GM21423 (cell line): ENCODE measurements at regions not wholly inside any gene's neighbourhood (a gene's known extent, or its start where the extent isn't known, plus 50 kb on each side); places are given as distances from the start of the nearest gene placed in this dataset.
A peak's percentile ranks its signal among the peaks of the same experiment; 100 is the strongest.

Source experiments
- ATAC-seq: cut with Tn5 transposase; IDR thresholded peaks from one replicate; pipeline ENCODE4 v1.9.1; 2021; ENCODE audit warnings: mild to moderate bottlenecking, moderate library complexity; ENCODE audit not compliant: unreplicated experiment

DNA sequence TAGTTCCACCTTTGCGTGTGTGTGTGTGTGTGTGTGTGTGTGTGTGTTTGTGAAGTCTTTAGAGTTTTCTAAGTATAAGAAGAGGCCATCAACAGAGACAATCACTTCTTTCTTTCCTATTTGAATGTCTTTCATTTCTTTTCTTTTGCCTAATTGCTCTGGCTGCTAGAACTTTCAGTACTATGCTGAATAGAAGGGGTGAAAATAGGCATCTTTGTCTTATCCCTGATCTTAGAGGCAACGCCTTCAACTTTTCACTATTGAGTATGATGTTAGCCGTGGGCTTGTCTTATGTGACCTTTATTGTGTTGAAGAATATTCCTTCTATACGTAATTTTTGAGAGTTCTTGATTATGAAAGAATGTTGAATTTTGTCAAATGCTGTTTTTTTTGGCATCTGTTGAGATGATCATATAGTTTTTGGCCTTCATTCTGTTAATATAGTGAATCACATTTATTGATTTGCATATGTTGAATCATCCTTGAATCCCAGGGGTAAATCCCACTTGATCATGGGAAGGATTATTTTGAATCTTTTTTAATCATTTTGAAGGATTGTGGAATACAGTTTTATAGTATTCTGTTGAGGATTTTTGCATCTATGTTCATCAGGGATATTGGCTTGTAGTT, 134.8 kb upstream of the CD180 start:
- no peak for ATAC-seq

DNA sequence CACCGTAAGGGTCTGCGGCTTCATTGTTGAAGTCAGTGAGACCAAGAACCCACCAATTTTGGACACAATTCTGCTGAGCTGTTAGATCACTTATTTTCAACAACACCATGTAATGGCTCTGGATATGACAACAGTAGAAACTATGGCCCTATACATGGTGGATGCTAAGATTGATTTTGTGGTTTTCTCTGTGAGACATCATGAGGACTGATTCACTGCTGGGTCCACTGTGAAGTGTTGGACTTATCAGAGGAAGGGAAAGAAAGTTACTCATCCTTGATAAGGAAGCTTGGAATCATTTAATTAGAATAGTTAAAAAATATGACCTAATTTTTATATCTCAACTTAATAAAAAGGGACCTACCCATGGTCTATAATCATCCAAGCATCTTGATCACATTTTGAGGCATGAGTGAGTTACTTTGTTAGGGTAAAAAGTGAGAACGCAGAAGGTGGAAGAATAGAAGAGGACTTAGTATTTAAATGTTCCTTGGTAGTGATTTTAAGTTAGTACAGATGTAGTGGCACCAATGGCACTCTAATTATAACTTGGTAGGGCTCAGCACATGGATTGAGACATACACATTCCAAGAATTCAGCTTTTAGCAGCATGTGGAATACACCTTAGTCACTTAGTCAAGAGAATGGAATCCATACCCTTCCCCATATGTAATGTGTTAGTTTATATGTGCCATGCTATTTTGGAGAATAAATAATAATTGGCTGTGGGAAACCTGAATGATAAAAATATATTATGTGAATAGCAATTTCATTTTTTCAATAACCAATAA, 123.5 kb upstream of the CD180 start:
- no peak for ATAC-seq

DNA sequence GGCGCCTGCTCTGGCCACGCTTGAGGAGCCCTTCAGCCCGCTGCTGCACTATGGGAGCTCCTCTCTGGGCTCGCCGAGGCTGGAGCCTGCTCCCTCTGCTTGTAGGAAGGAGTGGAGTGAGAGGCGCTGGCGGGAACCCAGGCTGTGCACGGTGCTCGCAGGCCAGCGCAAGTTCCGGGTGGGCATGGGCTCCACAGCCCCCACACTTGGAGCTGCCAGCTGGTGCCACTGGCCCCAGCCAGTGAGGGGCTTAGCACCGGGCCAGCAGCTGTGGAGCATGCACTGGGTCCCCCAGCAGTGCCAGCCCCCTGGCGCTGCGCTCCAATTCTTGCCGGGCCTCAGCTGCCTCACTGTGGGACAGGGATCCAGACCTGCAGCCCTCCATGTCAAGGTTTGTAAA, 122.1 kb upstream of the CD180 start:
- no peak for ATAC-seq

DNA sequence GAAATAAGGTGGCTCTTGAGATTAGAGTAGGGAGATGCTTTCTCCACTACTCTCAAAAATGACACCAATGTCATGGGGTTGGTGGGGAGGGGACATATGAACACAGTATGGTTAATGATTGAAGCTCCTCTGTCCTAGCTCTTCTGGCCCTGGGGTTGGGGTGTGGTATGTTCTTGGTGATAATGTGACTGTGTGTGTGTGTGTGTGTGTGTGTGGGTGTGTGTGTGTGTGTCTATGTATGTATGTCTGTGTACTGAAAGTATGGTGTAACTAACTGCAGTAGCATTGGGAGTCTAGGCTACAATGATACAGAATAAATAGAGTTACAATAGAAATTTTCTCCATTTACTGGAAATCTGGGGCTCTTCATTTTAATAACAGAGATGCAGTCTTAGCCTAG, 121.0 kb upstream of the CD180 start:
- no peak for ATAC-seq

DNA sequence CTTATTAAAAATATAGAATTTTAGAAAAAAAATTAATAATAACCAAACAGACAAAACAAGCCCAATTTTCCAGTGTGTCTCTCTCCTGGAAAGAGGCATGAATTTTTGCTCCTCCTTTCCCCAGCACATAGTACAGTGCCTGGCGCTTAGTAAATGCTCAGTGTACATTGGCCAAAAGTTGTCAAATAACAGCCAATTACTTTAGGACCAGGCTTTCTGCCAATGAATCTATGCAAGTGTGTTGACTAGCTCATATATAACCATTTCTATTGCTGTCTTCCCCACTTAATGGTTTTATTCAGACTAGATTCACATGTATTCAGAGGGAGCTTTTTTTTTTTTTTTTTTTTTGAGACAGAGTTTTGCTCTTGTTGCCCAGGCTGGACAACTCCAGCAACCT, 120.1 kb upstream of the CD180 start:
- no peak for ATAC-seq

DNA sequence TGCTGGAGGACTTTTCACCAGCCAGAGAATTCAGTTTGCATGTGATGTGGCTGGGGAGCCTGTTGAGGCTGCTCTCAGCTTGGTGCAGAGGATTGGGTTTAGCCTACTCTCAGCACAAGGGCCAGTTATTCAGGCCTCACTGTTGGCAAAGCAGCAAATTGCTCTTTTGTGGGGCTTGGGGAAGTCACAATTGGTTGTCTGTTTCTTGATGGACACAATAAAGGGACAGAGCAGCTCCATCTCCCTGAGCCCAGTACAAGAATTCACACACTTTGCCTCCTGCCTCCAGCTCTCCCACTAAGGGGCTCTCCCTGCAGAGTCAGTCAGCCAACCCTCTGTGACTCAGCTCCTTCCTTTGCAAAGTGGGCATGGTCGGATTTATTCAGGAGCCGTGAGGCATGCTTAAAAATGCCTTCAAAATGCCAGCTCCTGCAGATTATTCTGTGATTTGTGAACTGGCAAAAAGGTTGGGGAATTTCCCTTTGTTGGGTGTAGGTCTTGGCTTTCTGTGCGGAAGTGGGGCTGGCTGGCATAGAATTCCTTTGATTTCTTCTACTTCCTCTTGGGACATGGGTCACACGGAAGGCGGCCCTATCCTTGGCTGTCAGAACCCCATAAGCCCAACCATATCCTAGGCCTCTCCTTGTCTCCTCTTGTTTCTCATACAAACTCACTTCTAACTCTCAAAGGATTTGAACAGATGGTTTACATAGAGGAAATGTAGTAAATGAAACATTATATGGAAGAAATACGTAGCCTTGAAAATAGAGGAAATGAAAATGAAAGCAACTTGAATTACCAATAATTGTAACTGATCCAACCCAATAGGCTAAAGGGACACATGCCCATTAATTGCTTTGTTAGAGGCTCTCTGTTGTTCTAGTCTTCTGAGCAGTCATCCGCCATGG, 118.7 kb upstream of the CD180 start:
- peak; percentile 62 for ATAC-seq

DNA sequence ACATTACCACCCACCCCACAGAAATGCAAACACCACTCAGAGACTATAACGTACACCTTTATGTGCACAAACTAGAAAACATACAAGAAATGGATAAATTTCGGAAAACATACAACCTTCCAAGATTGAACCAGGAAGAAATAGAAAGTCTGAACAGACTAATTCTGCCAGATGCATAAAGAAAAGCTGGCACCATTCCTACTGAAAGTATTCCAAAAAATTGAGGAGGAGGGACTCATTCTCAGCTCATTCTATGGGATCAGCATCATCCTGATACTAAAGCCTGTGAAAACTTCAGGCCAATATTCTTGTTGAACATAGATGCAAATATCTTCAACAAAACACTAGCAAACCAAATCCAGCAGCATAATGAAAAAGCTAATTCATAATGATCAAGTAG, 115.1 kb upstream of the CD180 start:
- no peak for ATAC-seq

DNA sequence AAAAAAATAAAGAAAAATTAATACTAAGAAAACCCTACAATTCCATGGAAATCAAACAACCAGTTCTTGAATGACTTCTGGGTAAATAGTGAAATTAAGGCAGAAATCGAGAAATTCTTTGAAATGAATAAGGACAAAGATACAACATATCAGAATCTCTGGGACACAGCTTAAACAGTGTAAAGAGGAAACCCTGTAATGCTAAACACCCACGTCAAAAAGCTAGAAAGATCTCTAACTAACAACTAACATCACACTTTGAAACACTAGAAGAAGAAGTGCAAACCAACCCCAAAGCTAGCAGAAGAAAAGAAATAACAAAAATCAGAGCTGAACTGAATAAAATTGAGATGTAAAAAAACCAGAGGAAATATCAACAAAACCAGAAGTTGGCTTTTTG, 114.6 kb upstream of the CD180 start:
- no peak for ATAC-seq

DNA sequence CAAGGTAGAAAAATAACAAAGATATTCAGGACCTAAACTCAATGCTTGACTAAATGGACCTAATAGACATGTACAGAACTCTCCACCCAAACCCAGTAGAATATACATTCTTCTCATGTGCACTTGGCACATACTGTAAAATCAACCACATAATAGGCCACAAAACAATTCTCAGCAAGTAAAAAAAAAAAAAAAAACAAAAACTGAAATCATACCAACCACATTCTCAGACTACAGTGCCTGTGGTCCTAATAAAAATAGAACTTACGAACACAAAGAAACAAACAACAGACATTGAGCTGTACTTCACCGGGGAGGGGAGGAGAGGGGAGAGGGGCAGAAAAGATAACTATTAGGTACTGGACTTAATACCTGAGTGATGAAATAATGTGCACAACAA, 114.1 kb upstream of the CD180 start:
- no peak for ATAC-seq

DNA sequence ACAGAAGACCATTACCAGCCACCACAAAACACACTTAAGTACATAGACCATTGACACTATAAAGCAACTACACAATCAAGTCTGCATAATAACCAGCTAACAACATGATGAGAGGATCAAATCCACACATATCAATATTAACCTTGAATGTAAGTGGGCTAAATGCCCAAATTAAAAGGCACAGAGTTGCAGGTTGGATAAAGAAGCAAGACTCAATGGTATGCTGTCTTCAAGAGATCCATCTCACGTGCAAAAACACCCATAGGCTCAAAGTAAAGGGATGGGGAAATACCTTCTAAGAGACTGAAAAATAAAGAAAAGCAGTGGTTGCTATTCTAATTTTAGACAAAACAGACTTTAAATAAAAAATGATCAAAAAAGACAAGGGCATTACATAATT, 113.6 kb upstream of the CD180 start:
- no peak for ATAC-seq

DNA sequence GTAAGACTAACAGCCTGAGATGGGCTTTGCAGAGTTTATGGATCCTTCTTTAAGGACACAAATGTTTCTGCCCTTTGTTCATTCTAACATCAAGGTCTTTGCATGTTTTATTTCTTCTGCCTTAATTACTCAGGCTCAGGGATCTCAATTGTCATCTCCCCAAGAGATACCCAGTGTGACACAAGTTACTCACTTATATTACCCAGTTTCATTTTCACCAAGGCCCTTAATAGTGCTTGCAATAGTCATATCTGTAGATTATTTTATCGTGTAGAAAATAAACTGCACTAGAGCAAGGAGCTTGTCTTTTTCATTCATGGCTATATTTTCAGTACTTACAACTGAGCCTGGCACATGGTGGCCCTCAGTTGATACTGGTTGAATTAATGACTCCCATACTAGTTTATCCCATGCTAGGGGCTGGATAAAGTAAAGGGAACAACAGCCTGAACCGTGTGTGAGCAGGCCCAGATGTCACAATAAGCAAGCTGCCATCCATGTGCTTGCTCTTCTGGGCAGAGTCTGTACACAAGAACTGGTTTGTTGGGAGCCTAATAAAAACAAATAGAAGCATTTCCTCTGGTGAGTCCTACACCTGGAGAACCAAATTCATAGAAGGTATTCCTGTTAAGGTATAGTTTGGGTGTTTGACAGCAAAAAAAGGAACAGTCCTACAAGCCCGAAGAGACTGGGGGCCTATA, 112.5 kb upstream of the CD180 start:
- ATAC-seq = no peak

DNA sequence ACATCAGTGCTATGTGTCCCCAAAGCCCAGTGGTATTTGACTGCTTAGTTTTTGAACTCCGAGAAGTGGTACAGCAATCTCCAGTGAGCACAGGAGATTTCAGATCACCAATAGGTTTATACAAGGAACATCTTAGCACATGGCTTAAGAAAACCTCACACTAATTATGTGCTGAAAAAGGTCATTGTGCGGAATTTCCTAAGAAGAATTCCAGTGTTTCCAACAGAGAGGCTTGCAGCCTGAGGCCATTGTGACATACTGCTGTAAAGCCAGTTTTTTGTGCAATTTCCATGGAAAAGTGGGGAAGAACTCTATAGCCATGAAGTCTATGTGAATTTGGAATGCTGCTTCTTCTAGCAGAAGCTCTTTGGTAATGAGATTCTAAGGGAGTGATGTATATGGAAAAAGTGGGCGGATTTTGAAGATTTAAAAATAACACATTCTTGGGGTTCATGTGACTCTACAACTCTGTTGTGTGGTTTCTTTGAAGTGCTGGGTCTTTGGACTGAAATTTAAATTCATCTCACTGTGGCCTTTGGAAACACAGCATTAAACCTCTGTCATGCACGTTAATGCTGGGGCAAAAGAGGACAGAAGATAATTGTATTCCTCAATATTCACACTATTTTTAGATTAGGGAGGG, 110.5 kb upstream of the CD180 start:
- no peak for ATAC-seq

DNA sequence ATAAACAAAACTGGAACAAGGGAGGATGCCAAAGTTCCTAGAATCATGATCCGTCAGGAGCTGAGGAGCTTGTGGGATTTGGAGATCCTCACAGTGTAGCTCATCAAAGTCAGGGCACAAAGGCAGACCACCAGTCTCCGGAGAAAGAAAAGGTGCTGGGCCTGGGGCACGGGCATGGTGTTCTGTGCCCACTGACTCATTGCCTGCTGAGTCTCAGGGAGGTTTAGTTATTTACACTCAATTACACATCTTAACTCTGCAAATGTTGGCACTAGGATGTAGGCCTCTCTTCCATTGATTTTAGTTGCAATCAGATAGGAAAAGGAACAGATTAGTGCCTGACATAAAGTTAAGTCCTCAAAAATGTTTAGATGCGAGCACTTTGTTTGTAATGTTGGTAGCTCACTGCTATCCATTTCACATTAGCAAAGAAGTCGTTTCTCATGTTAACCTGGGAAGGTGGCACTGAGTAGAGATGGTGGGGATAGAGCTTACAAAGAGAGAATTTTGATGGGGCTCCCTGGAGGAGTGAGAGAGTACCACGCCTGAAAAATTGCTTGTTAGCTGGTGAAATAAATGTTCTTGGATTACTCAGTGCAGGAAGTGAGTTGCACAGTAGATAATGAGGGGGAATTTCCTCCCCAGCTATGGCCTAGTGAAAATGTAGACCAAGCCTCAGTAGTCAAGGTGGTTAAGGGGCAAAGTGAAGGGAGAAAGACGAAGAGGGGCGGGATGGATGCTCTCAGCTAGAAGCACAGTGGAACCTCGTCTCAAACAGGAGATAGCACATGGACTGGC, 109.5 kb upstream of the CD180 start:
- no peak for ATAC-seq

DNA sequence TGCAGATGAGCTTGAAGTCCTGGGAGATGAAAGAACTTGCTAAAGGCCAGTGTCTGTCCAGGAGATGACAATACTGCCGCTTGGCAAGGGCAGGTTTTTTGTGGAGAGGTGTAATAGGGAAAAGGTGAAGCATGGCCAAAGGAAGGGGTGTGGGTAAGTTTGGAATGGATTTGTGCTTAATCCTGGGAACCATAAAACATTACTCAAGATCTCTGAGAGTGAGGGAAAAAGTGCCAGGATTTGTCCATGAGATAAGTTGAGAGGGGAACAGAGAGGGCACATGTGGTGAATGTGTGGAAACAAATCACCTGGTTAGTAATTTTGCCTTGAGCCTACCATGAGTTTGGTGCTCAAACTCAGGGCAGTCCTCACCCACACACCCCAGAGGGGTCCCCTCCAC, 108.8 kb upstream of the CD180 start:
- no peak for ATAC-seq

DNA sequence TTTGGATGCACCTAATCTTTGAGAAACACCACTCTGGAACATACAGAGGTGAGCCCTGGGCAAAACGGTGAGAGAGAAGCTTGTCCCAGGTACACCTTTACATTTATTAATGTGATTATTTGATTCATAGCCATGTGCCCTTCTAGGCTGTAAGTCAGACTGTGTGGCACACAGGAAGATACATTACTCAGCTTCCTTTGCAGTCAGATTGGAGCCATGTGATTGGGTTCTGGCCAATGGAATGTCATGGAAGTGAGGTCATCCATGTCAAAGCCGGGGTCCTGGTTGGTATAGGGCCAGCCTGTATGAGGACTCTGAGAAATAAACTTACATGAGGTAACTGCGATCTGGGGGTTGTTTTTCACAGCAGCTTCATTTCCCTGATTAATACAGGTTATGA, 106.8 kb upstream of the CD180 start:
- no peak for ATAC-seq

DNA sequence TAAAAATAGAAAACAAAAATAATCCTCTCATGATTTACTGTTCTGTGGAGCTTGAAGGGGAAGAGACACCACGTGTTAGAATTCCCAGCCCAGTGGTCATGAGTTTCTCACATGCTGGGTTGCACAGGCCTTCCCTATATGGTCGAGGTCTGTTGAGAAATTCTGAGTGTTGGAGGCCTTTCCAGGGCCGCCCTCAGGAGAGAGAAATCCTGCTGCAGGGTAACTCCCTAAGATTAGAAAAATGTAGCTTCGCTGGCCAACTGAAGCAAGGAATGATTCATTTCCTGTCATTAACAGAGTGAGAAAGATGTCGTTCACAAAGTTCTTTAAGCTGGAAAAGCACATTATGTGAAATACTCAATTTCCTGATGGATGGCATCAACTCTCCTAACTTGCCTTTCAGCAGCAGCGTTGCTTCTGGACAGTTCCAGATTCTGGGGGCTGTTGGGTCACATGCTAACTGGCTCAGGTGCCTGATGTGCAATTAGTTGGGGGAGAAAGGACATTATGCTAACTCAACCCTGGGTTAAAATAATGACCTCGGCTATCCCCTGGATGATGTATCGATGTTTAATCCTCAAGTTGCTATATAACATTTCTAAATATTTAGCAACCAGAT, 104.8 kb upstream of the CD180 start:
- no peak for ATAC-seq

DNA sequence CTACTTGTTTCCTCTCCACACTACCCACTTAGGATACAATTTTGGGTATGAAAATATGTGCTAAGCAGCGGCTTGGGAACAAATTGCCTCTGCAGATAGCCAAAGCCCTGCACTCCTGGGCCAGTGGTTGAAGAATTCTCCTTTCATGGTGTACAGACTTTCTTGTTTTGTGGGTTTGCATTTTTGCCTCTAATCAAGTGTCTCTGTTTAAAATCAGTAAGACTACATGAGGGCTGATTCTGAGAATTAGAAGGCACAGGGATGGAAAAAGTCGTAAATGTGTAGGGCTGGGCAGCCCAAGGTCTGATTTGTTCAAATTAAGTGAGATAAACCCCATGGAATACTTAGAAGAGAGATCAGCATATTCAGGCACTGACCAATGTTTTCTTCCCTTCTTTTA, 103.7 kb upstream of the CD180 start:
- ATAC-seq = no peak

DNA sequence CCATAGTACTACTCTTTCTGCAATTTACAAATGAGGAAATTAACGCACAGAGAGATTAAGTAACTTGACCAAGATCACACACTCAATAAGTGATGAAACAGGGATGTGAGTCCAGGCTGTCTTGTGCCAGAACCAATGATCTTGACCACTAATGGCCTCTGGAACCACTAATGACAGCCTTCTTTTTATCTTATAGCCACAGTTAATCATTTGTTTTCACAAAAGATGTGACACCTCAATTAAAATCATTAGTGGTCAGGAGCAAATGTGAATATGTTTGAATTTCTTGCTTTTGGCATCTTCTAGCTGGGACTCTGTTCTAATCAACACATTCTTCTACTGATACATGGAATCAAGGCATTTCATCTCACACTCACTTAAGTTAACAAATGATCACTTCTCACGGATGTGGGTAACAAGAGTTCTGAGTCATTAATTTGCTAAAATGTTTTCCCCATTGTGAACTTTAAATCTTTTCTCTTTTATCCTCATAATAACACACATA, 102.7 kb upstream of the CD180 start:
- ATAC-seq = no peak

DNA sequence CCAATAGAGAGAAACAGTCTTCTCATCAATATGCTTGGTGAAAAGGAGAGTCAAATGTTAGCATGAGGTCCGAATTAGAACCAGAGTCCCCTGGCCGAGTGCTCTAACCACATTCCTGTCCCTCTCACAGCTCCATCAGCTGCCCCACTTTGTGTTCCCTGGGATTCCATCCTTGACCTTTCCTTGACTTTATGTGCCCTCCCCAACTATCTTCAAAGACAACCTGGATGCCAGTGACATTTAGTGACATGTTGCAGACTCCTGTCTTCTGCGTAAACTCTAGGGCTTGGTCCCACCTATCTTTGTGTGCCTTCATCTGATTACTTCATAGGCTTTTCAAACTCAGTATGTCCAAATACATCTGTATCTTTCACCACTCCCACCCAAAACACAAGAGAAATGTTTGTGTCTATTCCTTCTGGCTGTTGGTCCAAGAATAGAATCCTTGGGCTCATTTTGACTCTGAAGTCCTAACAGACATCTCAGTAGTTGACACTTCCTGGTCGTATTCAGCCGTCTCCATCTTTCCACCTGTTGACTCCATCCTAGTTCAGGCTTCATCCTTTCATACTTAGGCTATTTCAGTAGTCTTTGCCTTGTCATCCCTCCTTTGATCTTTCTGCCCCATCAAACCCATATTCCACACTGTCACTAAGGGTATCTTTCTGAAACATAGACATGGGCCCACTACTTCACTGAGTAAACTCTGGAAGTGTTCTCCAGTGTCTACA, 101.4 kb upstream of the CD180 start:
- no peak for ATAC-seq
